HG03025 (cell line): ENCODE measurements at regions not wholly inside any gene's neighbourhood (a gene's known extent, or its start where the extent isn't known, plus 50 kb on each side); places are given as distances from the start of the nearest gene placed in this dataset.
"Not testable (repeated sequence)": the region's sequence is repeated elsewhere in the genome, so short reads cannot be mapped to it uniquely, and the experiment has no call there.

Experiments used
- ATAC-seq: cut with Tn5 transposase; IDR thresholded peaks from one replicate; pipeline ENCODE4 v1.9.1; 2021; ENCODE audit warnings: mild to moderate bottlenecking, moderate library complexity; ENCODE audit not compliant: unreplicated experiment, low FRiP score

DNA sequence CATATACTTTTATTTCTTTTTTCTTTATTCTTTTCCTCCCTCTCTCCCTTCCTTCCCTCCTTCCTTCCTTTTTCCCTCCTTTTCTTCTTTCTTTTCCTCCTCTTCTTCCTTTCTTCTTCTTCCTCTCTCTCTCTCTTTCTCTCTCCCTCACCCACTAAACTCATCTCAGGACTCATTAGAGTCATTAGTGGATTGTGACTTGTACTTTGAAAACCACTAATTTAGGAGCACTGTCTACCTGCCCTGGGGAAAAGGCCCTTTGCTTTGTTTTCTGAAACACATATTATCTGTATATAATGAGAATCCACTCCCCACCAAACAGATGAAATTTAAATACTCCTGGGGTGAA lies 68.7 kb upstream of the CEP85L start:
- ATAC-seq, result no peak

GRCh38 chr6:118719351-118720124 lies 68.1 kb upstream of the CEP85L start:
- ATAC-seq, result no peak

GRCh38 chr6:118718903-118719302 lies 67.5 kb upstream of the CEP85L start:
- no peak for ATAC-seq

- no peak for ATAC-seq
These were observed 66.9 kb upstream of the CEP85L start for GRCh38 chr6:118718297-118718696.

DNA sequence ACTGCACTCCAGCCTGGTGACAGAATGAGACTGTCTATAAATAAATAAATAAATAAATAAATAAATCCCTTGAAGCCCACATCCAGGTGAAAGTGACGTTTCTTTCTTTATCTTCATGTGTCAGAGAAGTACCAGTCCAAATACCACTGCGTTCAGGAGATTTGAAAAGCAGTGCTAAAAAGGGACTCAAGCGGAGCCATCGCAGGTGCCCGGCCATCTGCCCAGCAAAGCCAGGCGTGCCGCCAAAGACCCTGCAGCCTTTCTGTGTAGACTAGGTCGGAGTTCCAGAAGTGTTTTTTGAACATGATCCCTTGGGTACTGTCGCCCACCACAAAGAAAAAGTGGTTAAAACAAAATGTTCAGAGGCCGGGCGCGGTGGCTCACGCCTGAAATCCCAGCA lies 65.7 kb upstream of the CEP85L start:
- no peak for ATAC-seq

- not testable (repeated sequence) for ATAC-seq
These were observed 64.5 kb upstream of the CEP85L start for GRCh38 chr6:118715907-118716306.

GRCh38 chr6:118715376-118715775 lies 64.0 kb upstream of the CEP85L start:
- ATAC-seq, result no peak

GRCh38 chr6:118714756-118715155 lies 63.4 kb upstream of the CEP85L start:
- ATAC-seq, result no peak

DNA sequence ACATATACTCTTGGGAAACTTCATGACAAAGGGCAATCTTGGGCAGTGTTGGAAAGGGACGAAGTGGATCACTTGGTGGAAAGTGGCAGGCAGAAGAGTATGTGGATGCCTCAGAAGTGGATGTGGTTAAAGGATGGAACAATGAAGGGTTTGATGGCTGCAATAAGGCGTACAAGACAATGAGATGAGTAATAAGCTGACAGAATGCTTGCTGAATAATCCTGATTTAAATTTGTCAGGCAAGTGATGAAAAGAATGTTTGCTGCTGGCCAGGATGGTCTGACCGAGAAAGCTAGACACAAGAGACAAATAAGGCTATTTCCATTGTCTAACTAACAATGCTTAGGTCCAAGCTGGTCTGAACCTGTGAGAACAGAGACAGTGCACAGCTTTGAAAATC lies 61.6 kb upstream of the CEP85L start:
- ATAC-seq, result no peak

- no peak for ATAC-seq
These were observed 59.2 kb upstream of the CEP85L start for GRCh38 chr6:118710616-118711015.

- peak; percentile 88 for ATAC-seq
These were observed 58.5 kb upstream of the CEP85L start for GRCh38 chr6:118709859-118710350.

GRCh38 chr6:118708744-118709143 lies 57.4 kb upstream of the CEP85L start:
- peak; percentile 4 for ATAC-seq

GRCh38 chr6:118708055-118708454 lies 56.7 kb upstream of the CEP85L start:
- ATAC-seq, result no peak

DNA sequence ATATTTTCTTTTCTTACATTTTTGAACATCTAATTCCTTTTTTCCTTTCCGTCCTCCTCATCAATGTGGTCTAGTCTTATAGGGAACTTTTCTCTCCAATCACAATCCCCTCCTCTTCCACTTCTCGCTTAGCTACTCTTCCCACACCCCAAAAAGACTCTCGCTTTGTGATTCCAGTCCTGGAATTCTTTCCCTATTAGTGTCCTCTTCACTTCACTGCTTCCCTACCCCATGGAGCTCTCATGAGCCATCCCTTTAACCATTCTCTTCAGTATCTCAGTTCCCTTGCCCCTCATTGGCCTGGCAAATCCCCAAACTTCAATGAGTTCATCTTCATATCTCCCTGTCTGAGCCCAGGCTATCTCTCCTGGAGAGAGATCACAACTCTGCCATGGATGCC lies 55.3 kb upstream of the CEP85L start:
- ATAC-seq, result no peak

- ATAC-seq, result peak; percentile 31
These were observed 54.4 kb upstream of the CEP85L start for GRCh38 chr6:118705544-118706491.

- no peak for ATAC-seq
These were observed 53.5 kb upstream of the CEP85L start for GRCh38 chr6:118704915-118705314.

DNA sequence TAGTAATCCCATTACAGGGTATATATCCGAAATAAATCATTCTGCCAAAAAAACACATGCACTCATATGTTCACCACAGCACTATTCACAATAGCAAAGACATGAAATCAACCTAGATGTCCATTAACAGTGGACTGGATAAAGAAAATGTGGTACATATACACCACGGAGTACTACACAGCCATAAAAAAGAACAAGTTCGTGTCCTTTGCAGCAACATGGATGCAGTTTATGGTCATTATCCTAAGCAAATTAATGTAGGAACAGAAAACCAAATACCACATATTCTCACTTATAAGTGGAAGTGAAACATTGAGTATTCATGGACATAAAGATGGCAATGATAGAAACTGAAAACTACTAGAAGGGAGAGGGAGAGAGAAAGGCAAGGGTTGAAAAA lies 49.9 kb upstream of the CEP85L start:
- not testable (repeated sequence) for ATAC-seq
